SKM-1 treated with dmso at 0.1 percent for 144 hours (cell line): ENCODE measurements at regions not wholly inside any gene's neighbourhood (a gene's known extent, or its start where the extent isn't known, plus 50 kb on each side); places are given as distances from the start of the nearest gene placed in this dataset.

Source experiments
- DNase-seq: peaks from one replicate; lab custom pipeline; 2025; ENCODE audit not compliant: unreplicated experiment; lab: John Stamatoyannopoulos, UW

GRCh38 chr6:108778421-108779186, 69.6 kb upstream of the ARMC2 start:
- DNase-seq: no peak

GRCh38 chr6:108779536-108780275, 68.5 kb upstream of the ARMC2 start:
- no peak for DNase-seq

- no peak for DNase-seq
Measured at GRCh38 chr6:108780784-108781183, 67.4 kb upstream of the ARMC2 start.

DNA sequence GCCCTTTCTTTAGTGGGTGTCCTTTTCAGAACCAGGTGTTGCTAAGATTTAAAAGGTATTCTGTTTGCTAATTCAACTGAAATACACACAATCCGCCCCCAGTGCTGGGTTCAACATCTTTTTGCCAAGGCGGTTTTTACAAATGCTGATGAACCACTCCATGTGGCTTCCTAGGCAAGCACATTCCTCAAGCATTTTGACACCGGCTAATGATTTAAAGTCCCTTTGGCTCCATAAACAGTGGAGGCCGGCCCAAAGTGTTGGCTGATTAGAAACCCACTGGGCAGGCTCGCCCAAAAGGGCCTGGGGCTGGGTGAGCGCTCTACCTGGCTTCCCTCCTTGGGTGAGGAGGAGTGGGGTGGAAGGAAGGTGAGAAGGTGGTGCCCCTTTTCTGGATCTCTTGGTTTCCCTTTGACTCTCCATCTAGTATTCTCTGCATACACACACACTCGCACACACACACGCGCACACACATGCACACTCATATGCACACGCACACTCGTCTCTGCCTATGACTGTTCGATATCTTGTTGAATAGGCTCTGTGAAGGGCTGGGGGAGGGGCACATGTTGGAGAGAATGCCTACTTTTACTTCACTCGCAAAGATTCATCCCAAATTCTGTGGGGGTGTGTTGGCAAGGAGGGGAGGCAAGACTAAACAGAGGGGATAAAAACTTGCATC, 66.7 kb upstream of the ARMC2 start:
- DNase-seq: no peak

- peak; percentile 69 for DNase-seq
Measured at GRCh38 chr6:108782179-108783041, 65.8 kb upstream of the ARMC2 start.

DNA sequence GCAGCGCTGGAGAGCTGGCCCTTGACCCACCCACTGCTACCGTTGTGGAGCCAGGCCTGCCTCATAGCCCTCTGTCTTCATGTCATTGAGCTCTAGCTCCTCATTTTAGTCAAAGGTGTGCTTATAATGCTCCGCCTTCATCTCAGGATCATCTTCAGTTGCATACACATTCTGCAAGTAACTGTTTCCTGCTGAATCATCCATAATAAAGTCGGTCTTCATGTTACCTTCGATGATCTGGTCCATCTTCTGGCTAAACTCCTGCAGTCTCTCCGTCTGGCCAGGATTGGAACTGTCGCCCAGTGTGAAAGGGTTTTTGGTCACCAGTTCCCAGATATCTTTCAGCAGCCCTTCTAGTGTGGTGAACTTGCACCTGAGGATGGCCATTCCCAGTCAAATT, 62.6 kb upstream of the ARMC2 start:
- DNase-seq: no peak

GRCh38 chr6:108788416-108788815, 59.8 kb upstream of the ARMC2 start:
- DNase-seq: no peak

GRCh38 chr6:108789475-108789874, 58.7 kb upstream of the ARMC2 start:
- DNase-seq: no peak

DNA sequence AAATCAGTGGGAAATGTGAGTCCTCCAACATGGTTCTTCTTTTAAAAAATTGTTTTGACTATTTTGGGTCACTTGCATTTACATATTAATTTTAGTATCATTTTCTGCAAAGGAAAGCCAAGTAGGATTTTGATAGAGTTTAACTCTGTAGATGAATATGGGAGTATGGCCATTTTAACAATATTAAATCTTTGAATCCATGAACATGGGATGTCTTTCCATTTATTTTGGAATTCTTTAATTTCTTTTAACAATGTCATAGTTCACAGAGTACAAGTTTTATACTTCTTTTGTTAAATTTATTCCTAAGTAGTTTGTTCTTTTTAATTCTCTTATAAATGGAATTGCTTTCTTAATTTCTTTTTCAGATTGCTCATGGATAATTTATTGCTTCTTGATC, 56.5 kb upstream of the ARMC2 start:
- no peak for DNase-seq

- DNase-seq: no peak
Measured at GRCh38 chr6:108793516-108794251, 54.5 kb upstream of the ARMC2 start.

DNA sequence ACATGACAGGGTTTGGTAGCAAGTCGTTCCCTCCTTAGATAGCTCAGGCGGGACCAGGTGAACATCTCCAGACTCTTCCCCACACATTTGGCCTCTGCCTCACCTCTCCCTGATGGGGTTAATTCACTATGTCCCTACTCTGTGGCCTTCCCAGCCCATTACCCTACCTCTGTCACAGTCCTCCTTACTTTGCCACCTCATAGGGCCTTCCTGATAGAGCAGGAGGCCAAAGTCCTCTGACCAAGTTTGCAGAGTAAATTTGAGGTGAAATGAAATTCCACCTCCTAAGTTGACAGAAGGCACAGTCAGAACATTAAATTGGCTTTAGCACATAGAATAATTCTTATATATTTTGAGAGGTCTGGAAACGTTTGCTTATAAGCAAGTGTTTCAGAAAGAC, 53.1 kb upstream of the ARMC2 start:
- DNase-seq: no peak

- no peak for DNase-seq
Measured at GRCh38 chr6:108795814-108796213, 52.4 kb upstream of the ARMC2 start.

DNA sequence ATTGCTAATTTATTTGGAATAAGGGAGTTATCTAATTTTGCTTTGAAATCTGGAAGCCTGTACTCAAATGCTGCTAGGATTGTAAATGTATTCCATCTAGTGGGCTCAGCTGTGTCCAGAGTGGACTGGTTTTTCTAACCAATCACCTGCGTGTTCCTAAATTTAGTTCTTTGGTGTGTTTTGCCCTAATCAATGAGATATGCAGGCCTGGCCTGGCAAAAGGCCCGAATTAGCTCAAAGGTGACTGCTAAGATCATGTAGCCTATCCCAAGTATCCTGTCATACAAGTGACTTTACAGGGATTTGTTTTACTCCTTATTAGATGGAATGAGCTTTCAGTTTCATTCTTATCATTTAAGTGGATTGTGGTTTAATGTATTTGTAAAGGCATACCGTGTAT, 51.3 kb upstream of the ARMC2 start:
- DNase-seq: no peak

DNA sequence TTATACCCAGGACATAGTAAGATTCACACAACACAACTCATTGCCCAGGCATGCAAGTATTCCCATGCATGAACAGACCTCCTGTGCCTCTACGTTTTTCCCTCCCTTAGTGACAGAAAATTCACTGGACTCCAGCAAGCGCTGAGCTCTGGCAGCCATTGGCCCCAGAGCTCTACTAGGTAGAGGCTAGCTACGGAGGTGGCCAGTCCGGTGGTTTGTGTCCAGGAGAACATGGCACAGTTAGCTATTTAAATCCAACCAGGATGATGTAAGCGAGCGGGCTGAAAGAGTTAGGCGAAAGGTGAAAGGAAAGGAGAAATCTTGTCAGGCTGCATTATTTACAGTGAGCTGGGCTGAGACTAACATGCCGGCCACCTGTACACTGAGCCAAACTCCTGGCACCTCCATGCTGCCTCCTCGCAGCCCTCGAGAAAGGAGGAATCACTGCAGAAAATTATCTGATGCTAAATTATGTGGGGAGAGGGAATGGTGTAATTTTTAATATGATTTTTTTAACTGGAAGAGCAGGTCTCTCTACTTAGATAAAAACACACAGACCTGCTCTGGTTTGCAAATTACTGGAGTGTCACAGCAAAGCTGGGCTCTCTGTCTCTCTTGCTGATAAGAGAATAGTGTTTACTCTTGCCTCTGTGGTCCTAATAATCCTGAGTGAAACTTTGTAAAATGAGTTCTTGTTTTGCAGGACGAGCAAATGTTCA, 50.1 kb upstream of the ARMC2 start:
- no peak for DNase-seq
